Smooth muscle cell (in vitro differentiated cells): ENCODE measurements at regions not wholly inside any gene's neighbourhood (a gene's known extent, or its start where the extent isn't known, plus 50 kb on each side); places are given as distances from the start of the nearest gene placed in this dataset.

Experiments used
- DNase-seq: peaks from one replicate; lab custom pipeline; 2025; ENCODE audit not compliant: unreplicated experiment; lab: John Stamatoyannopoulos, UW
- H2AFZ ChIP-seq: fragments of 200-600 bp; sonication (generic); 2 replicates; pipeline ENCODE4 v1.6.0; 2016; ENCODE audit warnings: antibody characterized with exemption, low read depth, mild to moderate bottlenecking
- H3F3A ChIP-seq: fragments of 200-600 bp; sonication (generic); 2 replicates; pipeline ENCODE4 v1.6.0; 2017; ENCODE audit warnings: antibody characterized with exemption, low read depth
- H3K27ac ChIP-seq: fragments of 200-600 bp; sonication (generic); 2 replicates; pipeline ENCODE4 v1.5.1; 2016; ENCODE audit warnings: low read depth, mild to moderate bottlenecking
- H3K27me3 ChIP-seq: fragments of 200-600 bp; sonication (generic); 2 replicates; pipeline ENCODE4 v1.6.1; 2016; ENCODE audit warnings: low read depth, mild to moderate bottlenecking
- H3K36me3 ChIP-seq: fragments of 200-600 bp; sonication (generic); 2 replicates; pipeline ENCODE4 v1.5.1; 2016; ENCODE audit warnings: low read depth
- H3K4me1 ChIP-seq: fragments of 200-600 bp; sonication (generic); 2 replicates; pipeline ENCODE4 v1.5.1; 2016; ENCODE audit warnings: low read depth
- H3K4me2 ChIP-seq: fragments of 200-600 bp; sonication (generic); 2 replicates; pipeline ENCODE4 v1.6.0; 2016; ENCODE audit warnings: mild to moderate bottlenecking
- H3K4me3 ChIP-seq: fragments of 200-600 bp; sonication (generic); 2 replicates; pipeline ENCODE4 v1.5.1; 2016; ENCODE audit warnings: mild to moderate bottlenecking
- H3K79me2 ChIP-seq: fragments of 200-600 bp; sonication (generic); 2 replicates; pipeline ENCODE4 v1.6.0; 2016; ENCODE audit warnings: low read depth, mild to moderate bottlenecking
- H3K9ac ChIP-seq: fragments of 200-600 bp; sonication (generic); 2 replicates; pipeline ENCODE4 v1.6.0; 2016; ENCODE audit warnings: low read depth
- H3K9me3 ChIP-seq: fragments of 200-600 bp; sonication (generic); replicated peaks from 2 replicates; pipeline ENCODE4 v1.5.1; 2016; ENCODE audit warnings: low read depth
- H4K20me1 ChIP-seq: fragments of 200-600 bp; sonication (generic); 2 replicates; pipeline ENCODE4 v1.6.0; 2016; ENCODE audit warnings: low read depth
- CTCF ChIP-seq: fragments of 200-600 bp; sonication (generic); IDR thresholded peaks from 2 replicates; pipeline ENCODE4 v1.5.1; 2017; ENCODE audit warnings: borderline replicate concordance, mild to moderate bottlenecking, antibody characterized with exemption; ENCODE audit not compliant: insufficient read depth, poor library complexity, severe bottlenecking
- WGBS: methylation state at CpG from one replicate; pipeline ENCODE4 v1.1.7; 2016; ENCODE audit warnings: low lambda C conversion rate; 5-methylcytosine and 5-hydroxymethylcytosine counted together

DNA sequence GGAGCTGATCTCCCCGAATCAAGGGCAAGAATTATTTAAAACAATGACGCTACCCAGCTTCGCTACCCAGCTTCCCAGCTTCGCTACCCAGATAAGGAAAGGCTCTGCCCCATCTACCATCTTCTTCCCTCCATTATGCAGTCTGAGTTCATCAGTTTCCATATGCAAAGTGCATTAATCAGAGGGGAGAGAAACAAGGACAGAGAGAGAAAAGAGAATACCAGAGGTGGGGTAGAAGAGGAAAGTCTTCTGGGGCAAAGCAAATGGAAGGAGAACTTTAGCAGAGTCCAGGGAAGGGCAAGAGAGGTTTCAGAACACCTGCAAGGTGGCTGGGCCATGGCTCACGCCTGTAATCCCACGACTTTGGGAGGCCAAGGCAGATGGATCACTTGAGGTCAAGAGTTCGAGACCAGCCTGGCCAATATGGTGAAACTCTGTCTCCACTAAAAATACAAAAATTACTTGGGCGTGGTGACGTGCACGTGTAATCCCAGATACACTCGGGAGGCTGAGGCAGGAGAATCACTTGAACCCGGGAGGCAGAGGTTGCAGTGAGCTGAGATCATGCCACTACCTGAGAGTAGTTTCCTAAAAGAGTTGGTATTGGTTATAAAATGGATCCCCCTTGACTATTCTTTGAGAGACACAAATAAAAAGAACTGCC lies 70.4 kb upstream of the SPATA12 start:
- H3K27ac ChIP-seq, result no peak overlapping the region
- peaks cover 5% of the 10 kb centered on the region for H3K4me1 ChIP-seq
- no peak overlapping the region for H3K9ac ChIP-seq
- peaks cover 23% of the 10 kb centered on the region for H3F3A ChIP-seq
- no peaks in the 10 kb centered on the region for H4K20me1 ChIP-seq
- TF ChIP-seq CTCF, result no peak
- no peaks in the 10 kb centered on the region for H3K79me2 ChIP-seq
- no peak for DNase-seq
- H3K4me3 ChIP-seq, result no peak overlapping the region
- H3K27me3 ChIP-seq, result no peaks in the 10 kb centered on the region
- no peak overlapping the region for H3K4me2 ChIP-seq
- no peaks in the 10 kb centered on the region for H3K9me3 ChIP-seq
- no peak overlapping the region for H2AFZ ChIP-seq
- WGBS, result 92% methylated on average over 12 of the region's 12 CpGs
- no peaks in the 10 kb centered on the region for H3K36me3 ChIP-seq

DNA sequence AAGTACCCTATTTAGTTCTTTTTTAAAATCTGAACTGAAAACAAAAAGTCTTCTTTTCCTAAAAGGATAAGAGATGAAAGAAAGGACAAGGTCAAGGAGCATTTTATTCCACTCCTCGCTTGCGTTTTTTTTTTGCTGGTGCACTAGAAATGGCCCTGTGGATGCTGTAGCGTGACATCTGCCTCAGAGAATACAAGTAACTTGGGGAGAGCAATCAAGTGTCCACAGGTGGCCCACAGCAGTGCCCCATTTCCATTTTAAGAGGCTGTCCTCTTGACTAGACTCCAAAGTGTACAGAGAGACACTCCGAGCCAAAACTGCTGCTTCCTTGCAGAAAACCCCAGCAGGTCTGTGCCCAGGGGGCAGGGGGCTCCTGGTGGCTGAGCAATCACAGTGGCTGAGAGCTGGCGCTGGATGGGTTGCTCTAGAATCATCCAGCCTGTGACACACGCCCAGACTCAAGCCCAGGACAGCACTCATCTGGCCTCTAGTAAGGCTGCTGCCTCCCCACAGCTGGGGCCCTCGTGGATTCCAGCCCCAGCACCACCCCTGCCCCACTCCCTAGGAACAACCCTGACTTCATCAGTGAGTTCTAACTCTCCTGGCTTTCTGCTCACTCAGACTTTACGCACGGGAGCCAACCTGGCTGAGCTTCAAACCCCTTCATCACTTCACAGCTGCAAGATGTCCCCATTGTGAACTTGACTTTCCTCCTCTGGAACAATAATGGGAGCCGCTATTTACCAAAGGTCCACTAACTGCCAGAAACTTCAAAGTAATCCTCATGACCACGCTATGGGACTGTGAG lies 71.1 kb upstream of the SPATA12 start:
- Histone ChIP-seq H3K79me2 (no peaks in the 10 kb centered on the region), H3K4me1 (peaks cover 5% of the 10 kb centered on the region), H2AFZ (no peak overlapping the region), H3K4me3 (no peak overlapping the region), H3K4me2 (peak overlapping the region; percentile 59), H3K36me3 (no peaks in the 10 kb centered on the region), H3F3A (peaks cover 24% of the 10 kb centered on the region), H3K27me3 (no peaks in the 10 kb centered on the region), H3K27ac (no peak overlapping the region), H3K9me3 (no peaks in the 10 kb centered on the region), H4K20me1 (no peaks in the 10 kb centered on the region), H3K9ac (no peak overlapping the region)
- no peak for DNase-seq
- 72% methylated on average over 11 of the region's 11 CpGs for WGBS
- TF ChIP-seq CTCF, result no peak

GRCh38 chr3:56988458-56989168 lies 71.9 kb upstream of the SPATA12 start:
- H3K4me3 ChIP-seq, result no peak overlapping the region
- no peaks in the 10 kb centered on the region for H4K20me1 ChIP-seq
- H3K36me3 ChIP-seq, result no peaks in the 10 kb centered on the region
- H3K9me3 ChIP-seq, result no peaks in the 10 kb centered on the region
- no peaks in the 10 kb centered on the region for H3K27me3 ChIP-seq
- DNase-seq, result peak; percentile 30
- no peaks in the 10 kb centered on the region for H3K79me2 ChIP-seq
- TF ChIP-seq CTCF, result peak; percentile 82
- H3K4me1 ChIP-seq, result peaks cover 5% of the 10 kb centered on the region
- H2AFZ ChIP-seq, result no peak overlapping the region
- H3F3A ChIP-seq, result peaks cover 24% of the 10 kb centered on the region
- H3K27ac ChIP-seq, result no peak overlapping the region
- 14% methylated on average over 10 of the region's 10 CpGs for WGBS
- H3K9ac ChIP-seq, result no peak overlapping the region
- H3K4me2 ChIP-seq, result peak overlapping the region; percentile 59
